ENCODE measurements at regions not wholly inside any gene's neighbourhood (a gene's known extent, or its start where the extent isn't known, plus 50 kb on each side); places are given as distances from the start of the nearest gene placed in this dataset.

- DNase-seq = no peak
These were observed 76.0 kb downstream of the FAM124B start for GRCh38 chr2:224325941-224326340.

GRCh38 chr2:224324604-224325003 is 77.3 kb downstream of the FAM124B start:
- no peak for DNase-seq

- no peak for DNase-seq
These were observed 81.2 kb downstream of the FAM124B start for GRCh38 chr2:224320660-224321059.

DNA sequence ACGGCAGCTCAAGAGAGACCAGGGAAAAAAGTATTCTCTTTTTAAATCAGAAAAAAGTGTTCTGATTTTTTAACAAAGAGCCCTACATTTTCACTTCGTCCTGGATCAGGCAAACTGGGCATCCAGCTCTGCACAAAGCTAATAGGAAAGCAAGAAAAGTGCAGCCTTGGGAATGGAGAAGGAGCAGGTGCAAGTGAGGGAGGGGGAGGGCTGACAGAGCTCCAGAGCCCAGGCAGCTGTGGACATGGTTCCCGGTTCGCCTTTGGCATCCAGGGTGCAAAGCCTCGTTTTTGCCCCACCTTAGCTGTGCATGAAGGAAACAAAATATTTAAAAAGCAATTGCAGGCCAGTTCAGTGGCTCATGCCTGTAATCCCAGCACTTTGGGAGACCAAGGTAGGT is 82.2 kb downstream of the FAM124B start:
- peak; percentile 35 for DNase-seq

GRCh38 chr2:224312741-224313140 is 89.2 kb downstream of the FAM124B start:
- DNase-seq = no peak

DNA sequence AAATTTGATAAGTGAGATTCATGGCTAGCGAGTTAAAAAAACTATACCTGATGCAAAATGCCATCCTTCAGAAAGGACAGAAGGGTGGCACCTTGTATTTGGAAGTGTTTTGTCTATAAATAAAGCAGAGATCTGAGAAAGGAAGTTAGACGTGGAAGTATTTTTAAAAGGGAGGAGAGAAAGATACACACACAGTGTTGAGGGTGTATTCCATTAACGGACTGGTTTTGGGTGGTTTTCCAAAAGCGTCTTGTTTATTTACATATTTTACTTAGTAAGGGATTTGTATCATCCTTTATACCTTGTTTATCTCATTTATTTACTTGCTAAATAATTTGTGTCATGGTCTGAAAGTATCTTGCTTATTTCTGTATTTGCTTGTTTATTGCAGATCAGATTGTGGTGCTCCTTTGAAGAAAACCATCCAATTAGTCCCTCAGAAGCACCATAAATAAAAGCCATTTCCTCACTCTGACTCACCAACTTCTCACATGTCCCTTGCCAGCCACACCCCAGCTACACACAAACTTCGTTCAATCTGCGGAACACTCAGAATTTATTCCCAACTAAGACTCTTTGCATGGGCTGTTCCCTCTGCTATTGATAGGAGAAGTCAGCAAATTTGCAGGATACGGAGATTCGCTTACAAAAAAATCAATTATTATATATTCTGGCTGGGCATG is 90.8 kb downstream of the FAM124B start:
- no peak for DNase-seq

DNA sequence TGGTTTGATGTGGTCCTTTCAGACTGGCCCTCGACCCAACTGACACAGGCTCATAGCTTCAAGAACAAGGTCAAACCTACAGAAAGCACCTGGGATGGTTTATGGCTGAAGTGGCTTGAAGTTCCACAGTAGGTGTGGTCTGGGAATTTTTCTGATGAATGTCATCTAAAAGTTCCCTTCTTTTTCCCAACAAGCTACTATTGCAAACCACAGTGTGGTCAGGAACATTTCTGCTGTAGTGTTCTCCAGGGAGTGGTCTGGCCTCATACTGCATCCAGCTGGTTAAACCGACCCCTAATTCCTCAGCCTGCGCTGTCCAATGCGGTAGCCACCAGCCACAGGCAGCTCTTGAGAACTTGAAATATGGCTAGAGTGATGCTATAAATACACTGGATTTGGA is 92.7 kb downstream of the FAM124B start:
- DNase-seq = no peak

DNA sequence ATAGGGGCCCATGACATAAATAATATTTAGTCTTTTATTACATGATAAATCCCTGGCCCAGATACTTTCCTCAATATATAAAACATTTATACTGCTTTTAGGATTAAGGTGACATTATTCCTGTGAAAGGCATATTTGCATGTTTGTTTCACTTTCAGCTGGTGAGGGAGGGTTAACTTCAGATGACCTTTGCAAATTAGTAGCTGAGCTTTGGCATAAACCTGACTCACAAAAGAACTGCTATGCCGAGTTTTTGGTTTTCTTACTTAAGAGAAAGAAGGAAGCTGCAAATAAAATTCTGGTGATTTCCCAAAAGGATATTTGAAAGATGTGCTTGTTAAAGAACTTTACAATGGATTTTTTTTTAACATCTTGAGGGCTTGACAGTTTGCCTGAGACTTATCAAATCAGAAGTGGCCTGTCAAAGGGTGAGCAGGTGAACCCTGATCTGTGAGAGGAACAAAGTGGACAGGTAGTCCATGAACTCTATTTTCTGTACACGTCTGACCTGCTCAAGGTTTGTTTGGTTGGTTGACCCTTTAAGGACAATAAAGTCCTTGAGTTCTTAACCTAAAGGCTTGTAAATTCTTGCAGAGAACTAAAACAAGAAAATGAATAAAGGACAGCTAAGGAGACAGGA is 93.5 kb downstream of the FAM124B start:
- no peak for DNase-seq

- no peak for DNase-seq
These were observed 99.0 kb downstream of the FAM124B start for GRCh38 chr2:224302952-224303351.

- no peak for DNase-seq
These were observed 107.9 kb downstream of the FAM124B start for GRCh38 chr2:224293976-224294375.

- DNase-seq = peak; percentile 17
These were observed 114.4 kb downstream of the FAM124B start for GRCh38 chr2:224287531-224287930.

GRCh38 chr2:224286923-224287322 is 115.0 kb downstream of the FAM124B start:
- no peak for DNase-seq

GRCh38 chr2:224284134-224284946 is 117.6 kb downstream of the FAM124B start:
- peak; percentile 84 for DNase-seq

DNA sequence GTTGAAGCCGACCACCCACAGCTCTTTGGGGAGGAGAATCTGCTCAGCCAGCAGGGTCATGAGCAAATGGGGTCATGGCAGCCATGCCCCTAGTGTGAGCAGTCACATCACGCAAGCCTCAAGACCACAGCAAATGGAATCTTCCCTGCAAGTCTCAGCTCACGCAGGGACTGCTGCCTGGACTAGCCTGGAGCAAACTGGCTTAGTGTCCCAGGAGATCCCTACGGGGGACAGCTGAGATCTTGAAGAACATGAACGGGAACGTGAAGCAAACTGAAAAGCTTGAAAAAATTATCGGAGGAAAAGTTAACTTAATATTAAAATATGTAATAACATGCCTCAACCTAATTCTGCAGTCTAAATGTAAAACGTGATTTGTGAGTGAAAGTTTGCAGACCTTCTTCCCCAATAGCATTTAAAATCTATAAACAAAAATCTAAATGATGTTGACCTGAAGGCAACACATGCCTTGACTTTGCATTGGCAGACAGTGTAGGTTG is 118.4 kb downstream of the FAM124B start:
- DNase-seq = peak; percentile 26

DNA sequence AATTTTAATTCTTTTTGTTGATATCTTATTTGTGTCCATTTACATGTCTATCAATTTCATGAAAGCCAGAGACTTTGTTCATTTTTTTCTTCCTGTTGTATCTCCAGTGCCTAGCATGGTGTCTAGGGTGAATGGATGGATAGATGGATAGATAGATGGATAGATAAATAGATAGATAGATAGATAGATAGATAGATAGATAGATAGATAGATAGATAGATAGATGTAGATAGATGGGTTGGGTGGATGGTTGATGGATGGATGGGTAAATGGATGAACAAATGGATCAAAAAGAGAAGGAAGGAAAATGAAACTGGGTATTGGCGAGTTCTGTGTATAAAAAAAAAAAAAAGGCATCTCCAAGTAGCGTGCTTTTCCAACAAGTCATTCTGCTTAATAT is 120.5 kb downstream of the FAM124B start:
- DNase-seq = no peak

- no peak for DNase-seq
These were observed 123.4 kb downstream of the FAM124B start for GRCh38 chr2:224278531-224278930.

GRCh38 chr2:224276251-224276650 is 125.7 kb downstream of the FAM124B start:
- DNase-seq = no peak

GRCh38 chr2:224272237-224272910 is 129.5 kb downstream of the FAM124B start:
- no peak for DNase-seq

- DNase-seq = no peak
These were observed 130.2 kb downstream of the FAM124B start for GRCh38 chr2:224271617-224272236.

DNA sequence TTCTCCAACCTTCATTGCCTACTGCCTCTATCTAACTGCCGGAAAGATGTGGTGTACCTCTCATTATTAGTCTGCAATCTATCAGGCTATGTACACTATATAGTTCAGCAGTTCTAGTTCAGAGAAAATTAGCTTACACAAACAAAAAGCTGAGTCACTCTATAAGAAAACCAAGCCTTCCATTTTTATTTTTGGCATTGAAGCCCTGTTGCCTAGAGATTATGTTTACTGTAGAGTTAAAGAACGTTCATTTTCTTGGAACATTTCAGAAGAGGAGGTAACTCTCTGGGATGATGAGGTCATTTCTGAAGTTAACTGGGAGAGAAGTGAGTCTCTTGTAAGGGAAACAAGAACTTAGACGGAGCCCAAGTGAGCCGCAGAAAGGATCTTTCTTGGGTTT is 133.5 kb downstream of the FAM124B start:
- peak; percentile 50 for DNase-seq

DNA sequence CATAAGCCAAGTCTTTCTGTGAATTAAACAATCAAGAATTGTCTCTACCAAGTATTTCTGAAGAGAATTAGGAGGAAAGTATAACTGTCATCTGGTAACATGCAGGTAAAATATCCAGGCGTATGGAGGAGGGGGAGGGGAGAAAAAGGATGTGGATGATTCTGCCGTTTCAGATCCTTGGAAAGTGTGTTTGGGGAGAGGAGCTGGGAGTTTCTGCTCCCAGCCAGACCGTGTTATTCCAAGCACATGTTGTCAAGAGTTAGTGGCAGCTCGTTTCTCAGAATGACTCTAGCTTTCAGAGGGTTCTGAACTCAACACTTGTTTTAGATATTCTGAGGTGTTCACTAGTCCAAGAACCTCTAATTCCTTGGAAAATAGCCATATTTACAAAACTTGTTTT is 137.6 kb downstream of the FAM124B start:
- no peak for DNase-seq

DNA sequence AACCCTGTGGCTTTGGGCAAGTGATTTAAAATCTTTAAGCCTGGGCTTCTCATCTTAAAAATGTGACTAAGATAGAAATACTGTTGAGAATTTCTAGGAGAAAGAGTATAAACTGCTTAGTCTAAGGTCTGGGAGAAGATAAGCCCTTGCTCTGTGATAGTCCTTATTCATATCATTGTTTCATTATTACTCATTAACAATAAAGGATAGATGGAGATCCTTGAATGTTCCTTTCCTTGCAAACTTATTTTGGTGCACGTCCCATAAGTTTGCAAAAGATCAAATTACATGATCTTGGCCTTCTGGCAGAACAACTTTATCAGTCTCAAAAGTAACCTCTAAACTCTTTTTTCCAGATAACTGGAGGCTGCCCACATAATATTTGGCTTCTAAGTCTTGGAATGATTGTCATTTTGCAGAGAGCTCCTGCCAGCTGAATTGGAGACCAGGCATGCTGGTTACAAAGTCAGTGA is 138.3 kb downstream of the FAM124B start:
- no peak for DNase-seq

GRCh38 chr2:224261326-224261725 is 140.6 kb downstream of the FAM124B start:
- DNase-seq = no peak
